Jurkat, Clone E6-1 (cell line): ENCODE measurements at regions not wholly inside any gene's neighbourhood (a gene's known extent, or its start where the extent isn't known, plus 50 kb on each side); places are given as distances from the start of the nearest gene placed in this dataset.
A peak's percentile ranks its signal among the peaks of the same experiment; 100 is the strongest.
"Not testable (repeated sequence)": the region's sequence is repeated elsewhere in the genome, so short reads cannot be mapped to it uniquely, and the experiment has no call there.

ENCODE experiments used
- DNase-seq: peaks from one replicate; pipeline ENCODE4 v3.0.0-alpha.2; 2011; ENCODE audit warnings: low read depth, low spot score
- H3K4me3 ChIP-seq: 2 replicates; pipeline ENCODE4 v1.5.1; 2011; ENCODE audit warnings: mild to moderate bottlenecking, low read length, control low read depth, moderate library complexity

GRCh38 chr5:135169753-135170152, 135.7 kb upstream of the PITX1 start:
- DNase-seq: no peak
- no peak overlapping the region for H3K4me3 ChIP-seq

DNA sequence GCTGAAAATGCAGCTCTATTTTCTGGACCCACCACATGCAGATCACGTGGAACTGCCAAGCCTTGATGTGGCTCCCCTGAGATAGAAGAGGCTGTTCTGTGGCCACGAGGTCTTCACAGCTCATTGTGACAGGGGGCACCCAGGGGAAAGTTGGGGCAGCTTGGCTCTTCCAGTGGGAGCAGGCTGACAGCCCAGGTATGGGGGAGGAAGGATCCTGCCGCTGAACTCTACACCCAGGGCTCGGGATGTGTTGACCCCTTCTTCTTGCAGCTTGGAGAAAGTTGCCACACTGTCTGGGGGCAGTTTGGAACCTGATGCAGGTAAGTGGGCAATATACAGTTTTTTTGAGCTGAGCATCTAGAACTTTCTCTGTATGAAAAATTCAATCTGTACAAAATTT, 133.6 kb upstream of the PITX1 start:
- H3K4me3 ChIP-seq: no peak overlapping the region
- peak; percentile 12 for DNase-seq

- not testable (repeated sequence) for H3K4me3 ChIP-seq, DNase-seq
Observed at GRCh38 chr5:135164873-135165614, 131.0 kb upstream of the PITX1 start.

- H3K4me3 ChIP-seq: no peak overlapping the region
- no peak for DNase-seq
Observed at GRCh38 chr5:135163964-135164363, 129.9 kb upstream of the PITX1 start.

- H3K4me3 ChIP-seq: no peak overlapping the region
- no peak for DNase-seq
Observed at GRCh38 chr5:135163391-135163790, 129.4 kb upstream of the PITX1 start.

DNA sequence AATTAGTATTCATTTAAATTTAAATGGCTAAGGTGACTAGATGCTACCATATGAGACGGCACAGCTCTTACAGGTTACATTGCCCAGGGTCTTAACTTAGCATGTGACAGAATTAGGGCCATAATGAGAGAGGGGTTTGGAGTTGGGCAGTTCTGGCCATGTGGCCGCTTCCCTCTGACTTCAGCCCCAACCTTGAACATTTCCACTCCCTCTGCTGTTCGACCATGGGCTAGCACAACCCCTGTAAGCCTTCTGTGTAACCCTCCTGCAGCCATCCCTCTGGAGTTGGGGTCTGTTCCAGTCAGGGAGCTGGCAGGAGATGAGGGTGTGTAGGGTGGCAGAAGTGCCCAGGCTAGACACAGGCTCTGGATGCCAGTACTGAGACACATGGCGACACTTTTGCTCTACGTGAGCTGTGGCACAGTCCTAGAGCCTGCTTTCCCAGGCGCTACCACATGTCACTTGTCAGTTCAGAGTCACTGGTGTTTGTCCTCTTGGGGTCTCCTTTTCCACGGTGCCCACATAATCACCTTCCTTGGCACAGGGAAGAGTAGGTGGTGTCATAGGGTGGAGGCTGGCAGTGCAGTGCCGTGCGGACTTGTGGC, 128.7 kb upstream of the PITX1 start:
- H3K4me3 ChIP-seq: no peak overlapping the region

DNA sequence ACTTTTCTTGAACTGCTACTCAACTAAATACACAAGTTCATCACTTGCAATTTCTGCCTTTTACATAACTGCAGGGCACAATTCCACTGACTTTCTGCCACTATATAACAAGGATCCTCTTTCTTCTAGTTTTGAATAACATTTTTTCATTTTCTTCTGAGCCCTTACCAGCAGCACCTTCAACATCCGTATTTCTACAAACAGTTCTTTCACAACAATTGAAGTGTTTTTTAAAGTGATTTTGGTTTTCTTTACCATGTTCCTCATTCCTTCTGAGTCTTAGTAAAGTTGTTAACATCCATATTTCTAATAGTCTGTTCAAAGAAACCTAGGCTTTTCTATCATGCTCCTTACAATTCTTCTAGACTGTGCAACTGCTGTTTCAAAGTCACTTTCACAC, 127.2 kb upstream of the PITX1 start:
- no peak overlapping the region for H3K4me3 ChIP-seq
- no peak for DNase-seq

More for the DNA sequence above, 128.7 kb upstream of the PITX1 start:
- no peak for DNase-seq

DNA sequence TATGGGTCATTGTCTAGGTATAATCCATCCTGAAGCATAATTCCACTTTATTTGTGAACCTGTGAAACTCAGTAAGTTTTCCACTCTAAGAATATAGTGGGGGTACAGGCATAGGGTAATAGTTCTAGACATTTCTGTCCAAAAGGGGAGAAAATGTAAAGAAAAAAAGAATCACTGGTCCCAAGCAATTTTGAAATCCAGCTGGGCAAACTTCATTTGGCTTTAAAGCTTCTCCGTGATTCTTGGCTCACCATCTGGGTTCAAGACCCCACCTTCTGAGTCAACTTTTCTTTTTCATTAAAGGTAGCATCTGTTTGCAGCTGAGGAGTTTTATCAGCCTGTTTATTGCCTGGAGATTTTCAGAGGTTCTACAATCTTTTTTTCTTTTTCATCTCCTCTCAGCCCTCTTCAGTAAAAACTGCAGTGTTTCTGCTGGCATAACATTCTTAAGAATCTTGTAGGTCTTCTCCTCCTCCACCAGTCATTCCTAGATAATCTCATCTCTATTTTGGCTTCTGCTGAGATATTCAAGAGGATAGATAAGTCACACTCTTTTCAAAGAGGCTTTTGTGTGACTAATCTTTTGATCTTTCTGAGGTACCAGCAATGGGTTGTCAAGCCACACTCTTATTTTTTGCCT, 126.1 kb upstream of the PITX1 start:
- DNase-seq: no peak
- no peak overlapping the region for H3K4me3 ChIP-seq

GRCh38 chr5:135159626-135160025, 125.6 kb upstream of the PITX1 start:
- H3K4me3 ChIP-seq: no peak overlapping the region
- DNase-seq: no peak

- H3K4me3 ChIP-seq: no peak overlapping the region
- no peak for DNase-seq
Observed at GRCh38 chr5:135158982-135159381, 125.0 kb upstream of the PITX1 start.

DNA sequence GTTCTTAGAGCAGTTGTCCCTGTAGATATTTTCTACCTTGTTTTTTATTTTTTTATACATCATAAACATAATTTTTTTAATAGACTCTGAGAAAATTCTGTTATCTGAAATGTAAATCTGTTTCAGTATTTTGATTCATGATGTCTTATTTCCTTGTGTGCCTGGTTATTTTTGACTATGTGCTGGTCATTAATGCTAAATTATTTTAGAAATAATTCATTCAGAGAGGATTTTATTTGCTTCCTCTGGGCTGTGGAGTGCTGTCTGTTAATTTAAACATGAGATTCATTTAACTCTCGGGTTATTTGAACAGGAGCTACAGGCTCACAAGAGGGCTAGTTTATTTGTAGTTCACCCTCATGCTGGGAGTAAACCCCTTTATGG, 124.3 kb upstream of the PITX1 start:
- H3K4me3 ChIP-seq: no peak overlapping the region
- no peak for DNase-seq

- no peak overlapping the region for H3K4me3 ChIP-seq
- no peak for DNase-seq
Observed at GRCh38 chr5:135157421-135158313, 123.6 kb upstream of the PITX1 start.

- no peak for DNase-seq
Observed at GRCh38 chr5:135156715-135157404, 122.8 kb upstream of the PITX1 start.

DNA sequence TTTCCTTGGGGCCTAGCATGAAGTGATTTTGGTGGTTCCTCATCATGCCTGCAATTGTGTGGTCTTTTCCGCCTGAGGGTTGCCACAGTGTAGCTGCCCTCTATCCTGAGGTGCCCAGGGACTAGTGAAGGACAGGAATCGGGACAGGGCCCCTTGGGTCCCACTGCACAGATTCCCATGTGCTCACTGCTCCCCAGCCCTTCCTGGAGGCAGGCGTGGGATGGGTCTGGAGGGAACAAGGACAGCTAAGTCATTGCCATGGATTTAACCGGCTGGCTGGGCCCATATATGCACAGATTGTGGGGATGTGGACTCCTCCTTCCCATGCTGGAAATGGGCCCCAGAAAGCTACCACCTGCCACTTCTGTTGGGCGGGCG, 122.3 kb upstream of the PITX1 start:
- H3K4me3 ChIP-seq: no peak overlapping the region
- no peak for DNase-seq

More at GRCh38 chr5:135156715-135157404, 122.8 kb upstream of the PITX1 start:
- no peak overlapping the region for H3K4me3 ChIP-seq

DNA sequence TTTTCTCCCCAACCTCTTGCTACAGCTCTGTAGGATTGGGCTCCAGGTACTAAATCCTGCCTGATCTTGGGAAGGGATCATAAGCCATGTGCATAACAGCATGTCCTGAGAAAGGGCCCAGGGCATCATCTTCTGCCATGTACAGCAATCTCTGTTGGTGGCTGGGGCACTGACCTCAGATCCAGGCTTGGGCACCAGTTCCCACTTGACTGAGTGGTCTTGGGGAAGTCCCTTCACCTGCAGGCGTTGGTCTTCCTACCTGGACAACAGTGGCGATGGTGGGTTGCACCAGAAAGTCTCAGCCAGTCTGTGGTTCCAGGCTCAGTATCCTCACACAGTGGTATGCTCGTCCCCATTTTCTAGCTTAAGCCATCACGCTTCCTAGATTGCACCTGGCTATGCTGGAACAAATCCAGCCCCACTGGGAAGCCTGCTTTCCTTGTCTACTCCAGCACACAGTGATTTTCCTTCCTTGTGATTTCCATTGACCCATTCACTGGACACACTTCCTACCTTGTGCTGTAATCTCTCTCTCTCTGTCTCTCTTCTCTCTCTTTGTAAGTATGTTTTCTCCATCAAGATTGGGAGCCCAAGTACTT, 121.7 kb upstream of the PITX1 start:
- no peak overlapping the region for H3K4me3 ChIP-seq
- no peak for DNase-seq

DNA sequence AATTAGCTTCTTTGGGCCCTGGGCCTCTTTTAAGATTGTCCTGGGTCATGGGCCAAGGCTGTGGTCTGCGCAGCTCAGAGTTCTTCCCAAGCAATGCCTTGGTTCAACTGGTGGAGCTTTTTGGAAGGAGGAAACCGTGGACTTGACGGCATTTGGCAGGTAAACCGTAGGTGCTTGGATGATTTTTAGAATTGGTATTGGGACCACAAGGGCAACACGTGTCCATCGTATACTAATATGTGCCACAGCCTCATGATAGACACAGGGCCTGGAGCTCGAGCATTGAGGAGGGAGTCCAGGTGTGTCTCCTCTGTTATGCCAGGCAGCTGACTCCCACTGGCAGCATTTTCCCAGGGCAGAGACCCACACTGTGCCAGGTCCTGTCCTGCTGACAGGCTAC, 120.9 kb upstream of the PITX1 start:
- no peak overlapping the region for H3K4me3 ChIP-seq
- DNase-seq: no peak

DNA sequence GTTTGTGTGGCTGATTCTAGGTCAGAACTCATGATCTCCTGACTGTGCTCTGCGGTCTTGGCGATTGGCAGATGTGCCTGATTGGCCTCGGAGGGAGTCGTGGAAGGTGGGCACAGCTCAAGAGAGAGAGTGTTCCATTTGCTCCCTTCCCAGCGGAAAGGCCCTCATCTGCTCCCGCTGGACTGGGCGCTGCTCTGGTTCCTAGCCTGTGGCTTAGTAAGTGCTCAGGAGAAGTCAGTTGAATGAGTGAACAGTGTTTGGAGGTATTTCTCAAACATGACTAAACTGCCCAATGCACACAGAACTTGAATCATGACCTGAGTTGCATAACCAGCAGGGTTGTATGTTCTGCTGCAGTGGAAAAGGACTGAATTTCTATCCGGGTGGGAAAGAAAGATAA, 120.2 kb upstream of the PITX1 start:
- no peak for DNase-seq

DNA sequence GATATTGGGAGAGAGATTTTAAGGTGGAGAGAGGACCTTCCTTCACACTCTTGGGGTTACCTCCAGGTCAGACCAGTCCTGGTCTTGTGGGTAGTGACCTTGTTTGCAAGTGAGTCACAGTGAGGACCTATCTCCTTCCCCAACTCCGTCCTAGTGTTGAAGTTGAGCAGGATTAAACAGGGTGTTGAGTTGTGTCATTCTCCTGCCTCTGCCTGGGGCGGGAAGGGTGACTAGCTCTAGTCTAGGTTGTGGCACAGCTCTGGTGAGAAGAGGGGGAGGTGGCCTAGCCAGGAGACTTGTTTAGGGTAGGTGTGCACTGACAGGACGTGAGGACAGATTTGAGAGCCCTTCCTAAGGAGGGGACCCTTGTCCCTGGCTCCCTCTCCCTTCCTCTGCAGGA, 119.6 kb upstream of the PITX1 start:
- DNase-seq: no peak
- no peak overlapping the region for H3K4me3 ChIP-seq

More for the DNA sequence above, 120.2 kb upstream of the PITX1 start:
- no peak overlapping the region for H3K4me3 ChIP-seq

DNA sequence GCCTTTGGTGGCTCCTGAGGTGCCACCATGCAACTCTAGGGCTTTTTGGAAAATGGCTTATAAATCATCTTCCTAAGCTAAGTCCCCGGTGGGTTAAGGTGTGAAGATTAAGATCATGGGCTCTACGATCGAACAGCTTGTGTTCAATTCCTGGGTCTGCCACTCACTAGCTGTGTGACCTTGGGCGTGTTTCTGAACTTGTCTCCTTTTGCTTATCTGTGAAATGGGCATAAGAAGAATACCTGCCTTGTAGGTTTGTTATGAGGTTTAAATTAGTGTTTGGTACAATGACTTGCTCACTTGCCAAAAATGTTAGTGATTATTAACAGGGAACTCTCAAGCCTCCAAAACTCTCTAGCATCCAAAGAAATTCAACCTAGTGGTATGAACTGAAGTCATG, 119.2 kb upstream of the PITX1 start:
- DNase-seq: no peak
- H3K4me3 ChIP-seq: no peak overlapping the region
